ENCODE measurements at regions not wholly inside any gene's neighbourhood (a gene's known extent, or its start where the extent isn't known, plus 50 kb on each side); places are given as distances from the start of the nearest gene placed in this dataset.

- TF ChIP-seq EZH2 (IDR thresholded peaks at IDR 0.05; ENCODE audit: low read length, missing control alignments), result no peak
- no peak for TF ChIP-seq CTCF (conservative IDR thresholded peaks at IDR 0.05 in 1 of 2, IDR thresholded peaks at IDR 0.05 in 1 of 2; ENCODE audit: low read depth in 1 of 2, low read length in 2 of 2)
These were observed 72.5 kb upstream of the PAXBP1 start for GRCh38 chr21:32844076-32844475.
